AG09319 (cell line): ENCODE measurements at regions not wholly inside any gene's neighbourhood (a gene's known extent, or its start where the extent isn't known, plus 50 kb on each side); places are given as distances from the start of the nearest gene placed in this dataset.

Experiments used
- DNase-seq: peaks from one replicate; pipeline ENCODE4 v3.0.0-alpha.2; 2010; ENCODE audit warnings: low read depth; ENCODE audit errors: extremely low read depth
- CTCF ChIP-seq: IDR thresholded peaks from 2 replicates; pipeline ENCODE4 v1.5.1; 2011; ENCODE audit warnings: low read depth, mild to moderate bottlenecking, inconsistent platforms, low read length, moderate library complexity

- no peak for TF ChIP-seq CTCF
- no peak for DNase-seq
These were observed 142.1 kb upstream of the NAALADL2 start for GRCh38 chr3:174716956-174717505.

GRCh38 chr3:174720717-174721116, 138.4 kb upstream of the NAALADL2 start:
- TF ChIP-seq CTCF: no peak
- no peak for DNase-seq

GRCh38 chr3:174725303-174725702, 133.8 kb upstream of the NAALADL2 start:
- DNase-seq: no peak

GRCh38 chr3:174737966-174738365, 121.2 kb upstream of the NAALADL2 start:
- no peak for DNase-seq
- no peak for TF ChIP-seq CTCF

More at GRCh38 chr3:174725303-174725702, 133.8 kb upstream of the NAALADL2 start:
- TF ChIP-seq CTCF: no peak

GRCh38 chr3:174749143-174749542, 110.0 kb upstream of the NAALADL2 start:
- no peak for DNase-seq
- TF ChIP-seq CTCF: no peak

- no peak for TF ChIP-seq CTCF
- DNase-seq: no peak
These were observed 103.0 kb upstream of the NAALADL2 start for GRCh38 chr3:174755833-174756829.

- DNase-seq: no peak
- no peak for TF ChIP-seq CTCF
These were observed 100.2 kb upstream of the NAALADL2 start for GRCh38 chr3:174758943-174759342.
